ENCODE measurements at regions not wholly inside any gene's neighbourhood (a gene's known extent, or its start where the extent isn't known, plus 50 kb on each side); places are given as distances from the start of the nearest gene placed in this dataset.
A peak's percentile ranks its signal among the peaks of the same experiment; 100 is the strongest.

DNA sequence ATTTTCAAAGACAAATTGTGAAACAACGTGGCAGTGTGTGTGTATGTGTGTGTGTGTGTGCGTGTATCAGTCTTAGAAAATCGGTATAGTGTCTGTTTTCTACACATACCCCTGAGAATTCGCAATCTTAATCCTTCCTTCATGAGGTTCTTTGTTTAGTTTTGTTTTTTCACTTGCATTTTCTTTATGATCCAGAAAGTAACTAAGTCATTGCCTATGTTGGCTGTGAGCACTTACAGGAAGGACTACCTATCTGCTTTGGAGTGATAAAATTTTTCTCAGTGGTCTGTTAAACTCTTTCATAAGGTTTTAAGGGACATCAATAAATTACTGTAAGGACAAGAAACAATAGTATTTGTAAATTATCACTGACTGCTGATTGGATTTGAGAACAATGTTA lies 1587.1 kb downstream of the PCDH9 start:
- H3K9me3 ChIP-seq (ENCODE audit: insufficient read depth, low read depth, low read length), result no peaks in the 10 kb centered on the region
- H3K9me2 ChIP-seq (replicated peaks; ENCODE audit: low read depth, low read length), result no peaks in the 10 kb centered on the region
- H3K27me3 ChIP-seq (ENCODE audit: insufficient read depth, low read length, poor library complexity, severe bottlenecking), result no peaks in the 10 kb centered on the region
- no peak overlapping the region for H3K9ac ChIP-seq (ENCODE audit: low read depth, low read length, poor library complexity, severe bottlenecking)
- no peak overlapping the region for H3K4me3 ChIP-seq (ENCODE audit: low read length, poor library complexity, severe bottlenecking)
- H3K79me2 ChIP-seq (ENCODE audit: insufficient read depth, low read length), result no peaks in the 10 kb centered on the region
- H3K36me3 ChIP-seq (ENCODE audit: insufficient read depth, low read length), result no peaks in the 10 kb centered on the region
- H3K4me2 ChIP-seq (ENCODE audit: low read depth, low read length, poor library complexity, severe bottlenecking), result peak overlapping the region; percentile 19
- TF ChIP-seq, protein P1, sequence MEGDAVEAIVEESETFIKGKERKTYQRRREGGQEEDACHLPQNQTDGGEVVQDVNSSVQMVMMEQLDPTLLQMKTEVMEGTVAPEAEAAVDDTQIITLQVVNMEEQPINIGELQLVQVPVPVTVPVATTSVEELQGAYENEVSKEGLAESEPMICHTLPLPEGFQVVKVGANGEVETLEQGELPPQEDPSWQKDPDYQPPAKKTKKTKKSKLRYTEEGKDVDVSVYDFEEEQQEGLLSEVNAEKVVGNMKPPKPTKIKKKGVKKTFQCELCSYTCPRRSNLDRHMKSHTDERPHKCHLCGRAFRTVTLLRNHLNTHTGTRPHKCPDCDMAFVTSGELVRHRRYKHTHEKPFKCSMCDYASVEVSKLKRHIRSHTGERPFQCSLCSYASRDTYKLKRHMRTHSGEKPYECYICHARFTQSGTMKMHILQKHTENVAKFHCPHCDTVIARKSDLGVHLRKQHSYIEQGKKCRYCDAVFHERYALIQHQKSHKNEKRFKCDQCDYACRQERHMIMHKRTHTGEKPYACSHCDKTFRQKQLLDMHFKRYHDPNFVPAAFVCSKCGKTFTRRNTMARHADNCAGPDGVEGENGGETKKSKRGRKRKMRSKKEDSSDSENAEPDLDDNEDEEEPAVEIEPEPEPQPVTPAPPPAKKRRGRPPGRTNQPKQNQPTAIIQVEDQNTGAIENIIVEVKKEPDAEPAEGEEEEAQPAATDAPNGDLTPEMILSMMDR (conservative IDR thresholded peaks at IDR 0.05; ENCODE audit: low read length), result no peak
- no peak for TF ChIP-seq EZH2phosphoT487 (IDR thresholded peaks at IDR 0.05; ENCODE audit: borderline replicate concordance)
- peaks cover 10% of the 10 kb centered on the region for H3K4me1 ChIP-seq (ENCODE audit: insufficient read depth, low read length, poor library complexity, severe bottlenecking)
- H4K20me1 ChIP-seq (ENCODE audit: insufficient read depth, low read length, poor library complexity, severe bottlenecking), result no peaks in the 10 kb centered on the region
- H3F3A ChIP-seq (ENCODE audit: low read depth), result no peaks in the 10 kb centered on the region
- H2AFZ ChIP-seq (ENCODE audit: low read length), result peak overlapping the region; percentile 70

DNA sequence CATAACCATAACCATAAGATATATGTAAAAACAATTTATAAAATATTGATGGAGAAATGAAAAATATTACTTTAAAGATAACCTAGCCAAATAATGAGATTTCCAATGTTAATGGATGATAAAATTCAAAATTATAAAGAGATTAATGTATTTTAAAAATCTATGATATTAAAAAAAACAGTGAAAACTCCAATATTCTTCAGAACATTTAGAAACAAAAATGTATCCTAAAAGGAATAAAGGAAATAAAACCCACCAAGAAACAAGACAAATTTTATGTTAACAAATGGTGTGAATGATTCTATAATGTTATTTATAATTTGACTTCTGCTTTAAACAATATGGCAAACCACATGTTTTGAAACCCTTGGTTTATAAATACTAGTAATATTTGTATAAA lies 1587.8 kb downstream of the PCDH9 start:
- H2AFZ ChIP-seq (ENCODE audit: low read length), result peak overlapping the region; percentile 70
- H3K4me3 ChIP-seq (ENCODE audit: low read length, poor library complexity, severe bottlenecking), result no peak overlapping the region
- H3F3A ChIP-seq (ENCODE audit: low read depth), result no peaks in the 10 kb centered on the region
- no peaks in the 10 kb centered on the region for H3K9me2 ChIP-seq (replicated peaks; ENCODE audit: low read depth, low read length)
- no peaks in the 10 kb centered on the region for H3K36me3 ChIP-seq (ENCODE audit: insufficient read depth, low read length)
- H3K4me1 ChIP-seq (ENCODE audit: insufficient read depth, low read length, poor library complexity, severe bottlenecking), result peaks cover 10% of the 10 kb centered on the region
- no peaks in the 10 kb centered on the region for H4K20me1 ChIP-seq (ENCODE audit: insufficient read depth, low read length, poor library complexity, severe bottlenecking)
- H3K9ac ChIP-seq (ENCODE audit: low read depth, low read length, poor library complexity, severe bottlenecking), result no peak overlapping the region
- H3K4me2 ChIP-seq (ENCODE audit: low read depth, low read length, poor library complexity, severe bottlenecking), result peak overlapping the region; percentile 19
- H3K79me2 ChIP-seq (ENCODE audit: insufficient read depth, low read length), result no peaks in the 10 kb centered on the region
- H3K9me3 ChIP-seq (ENCODE audit: insufficient read depth, low read depth, low read length), result no peaks in the 10 kb centered on the region
- H3K27me3 ChIP-seq (ENCODE audit: insufficient read depth, low read length, poor library complexity, severe bottlenecking), result no peaks in the 10 kb centered on the region
- TF ChIP-seq, protein P1 (conservative IDR thresholded peaks at IDR 0.05; ENCODE audit: low read length), result no peak
- no peak for TF ChIP-seq EZH2phosphoT487 (IDR thresholded peaks at IDR 0.05; ENCODE audit: borderline replicate concordance)

DNA sequence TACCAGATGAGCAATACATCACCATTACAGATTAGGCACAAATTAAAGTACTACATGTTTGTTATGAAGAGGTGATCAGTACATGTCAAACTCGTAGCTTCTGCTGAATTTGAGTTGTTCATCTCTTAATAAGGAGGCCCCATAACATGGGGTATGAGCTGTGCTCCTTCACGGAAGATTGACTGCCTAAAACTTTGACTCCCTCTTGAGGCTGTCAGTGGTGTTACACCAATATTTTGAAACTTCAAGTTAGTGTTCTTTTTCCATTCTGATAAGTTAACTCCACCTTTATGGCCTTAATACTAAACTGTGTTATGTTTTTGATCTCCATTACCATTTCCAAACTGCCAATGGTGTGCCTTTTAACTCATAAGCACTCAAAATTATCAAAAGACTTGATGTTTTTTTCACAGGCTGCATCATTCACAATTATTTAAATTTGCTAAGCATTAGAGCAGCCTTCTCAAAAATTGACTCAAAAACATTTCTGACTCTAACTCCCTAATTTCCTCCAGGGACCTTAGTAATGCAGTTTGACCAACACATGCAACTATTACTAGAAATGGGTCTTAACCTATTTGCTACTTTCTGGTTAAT lies 1591.5 kb downstream of the PCDH9 start:
- Histone ChIP-seq H3K4me1 (ENCODE audit: insufficient read depth, low read length, poor library complexity, severe bottlenecking) (peaks cover 13% of the 10 kb centered on the region), H3K79me2 (ENCODE audit: insufficient read depth, low read length) (no peaks in the 10 kb centered on the region), H3K9ac (ENCODE audit: low read depth, low read length, poor library complexity, severe bottlenecking) (no peak overlapping the region), H3K9me2 (replicated peaks; ENCODE audit: low read depth, low read length) (no peaks in the 10 kb centered on the region), H3F3A (ENCODE audit: low read depth) (no peaks in the 10 kb centered on the region), H3K4me2 (ENCODE audit: low read depth, low read length, poor library complexity, severe bottlenecking) (no peak overlapping the region), H3K9me3 (ENCODE audit: insufficient read depth, low read depth, low read length) (no peaks in the 10 kb centered on the region), H4K20me1 (ENCODE audit: insufficient read depth, low read length, poor library complexity, severe bottlenecking) (no peaks in the 10 kb centered on the region), H3K4me3 (ENCODE audit: low read length, poor library complexity, severe bottlenecking) (no peak overlapping the region), H3K36me3 (ENCODE audit: insufficient read depth, low read length) (no peaks in the 10 kb centered on the region), H3K27me3 (ENCODE audit: insufficient read depth, low read length, poor library complexity, severe bottlenecking) (no peaks in the 10 kb centered on the region), H2AFZ (ENCODE audit: low read length) (no peak overlapping the region)
- no peak for TF ChIP-seq EZH2phosphoT487 (IDR thresholded peaks at IDR 0.05; ENCODE audit: borderline replicate concordance)
- TF ChIP-seq, protein P1 (conservative IDR thresholded peaks at IDR 0.05; ENCODE audit: low read length), result peak; percentile 88

Data from Loucy (cell line).